HuH-7 (cell line): ENCODE measurements at regions not wholly inside any gene's neighbourhood (a gene's known extent, or its start where the extent isn't known, plus 50 kb on each side); places are given as distances from the start of the nearest gene placed in this dataset.

Experiments
- DNase-seq: peaks from one replicate; pipeline ENCODE4 v3.0.0; 2011; ENCODE audit warnings: low spot score

GRCh38 chr5:39605145-39605544 is 180.4 kb upstream of the DAB2 start:
- no peak for DNase-seq

GRCh38 chr5:39604491-39604890 is 179.7 kb upstream of the DAB2 start:
- DNase-seq, result no peak

- DNase-seq, result peak; percentile 37
These were observed 175.1 kb upstream of the DAB2 start for GRCh38 chr5:39599721-39600431.

- DNase-seq, result peak; percentile 53
These were observed 174.0 kb upstream of the DAB2 start for GRCh38 chr5:39598661-39599248.

GRCh38 chr5:39588179-39588578 is 163.4 kb upstream of the DAB2 start:
- DNase-seq, result no peak

- no peak for DNase-seq
These were observed 162.9 kb upstream of the DAB2 start for GRCh38 chr5:39587675-39588074.

- DNase-seq, result no peak
These were observed 161.4 kb upstream of the DAB2 start for GRCh38 chr5:39586185-39586584.

- DNase-seq, result no peak
These were observed 160.1 kb upstream of the DAB2 start for GRCh38 chr5:39584927-39585326.

GRCh38 chr5:39580702-39581453 is 156.1 kb upstream of the DAB2 start:
- no peak for DNase-seq

GRCh38 chr5:39579750-39580149 is 155.0 kb upstream of the DAB2 start:
- no peak for DNase-seq

GRCh38 chr5:39578887-39579497 is 154.2 kb upstream of the DAB2 start:
- DNase-seq, result no peak

GRCh38 chr5:39577529-39577928 is 152.7 kb upstream of the DAB2 start:
- no peak for DNase-seq

GRCh38 chr5:39570403-39571027 is 145.7 kb upstream of the DAB2 start:
- DNase-seq, result peak; percentile 17

GRCh38 chr5:39569857-39570256 is 145.1 kb upstream of the DAB2 start:
- DNase-seq, result no peak

GRCh38 chr5:39566891-39567290 is 142.1 kb upstream of the DAB2 start:
- DNase-seq, result no peak

GRCh38 chr5:39566029-39566428 is 141.2 kb upstream of the DAB2 start:
- no peak for DNase-seq

GRCh38 chr5:39561421-39561820 is 136.6 kb upstream of the DAB2 start:
- no peak for DNase-seq

- DNase-seq, result no peak
These were observed 135.9 kb upstream of the DAB2 start for GRCh38 chr5:39560726-39561125.

GRCh38 chr5:39559923-39560322 is 135.1 kb upstream of the DAB2 start:
- DNase-seq, result no peak

- DNase-seq, result no peak
These were observed 133.8 kb upstream of the DAB2 start for GRCh38 chr5:39558541-39558940.

- no peak for DNase-seq
These were observed 131.0 kb upstream of the DAB2 start for GRCh38 chr5:39555788-39556187.

- DNase-seq, result peak; percentile 56
These were observed 122.9 kb upstream of the DAB2 start for GRCh38 chr5:39547553-39548154.
